GM21529 (cell line): ENCODE measurements at regions not wholly inside any gene's neighbourhood (a gene's known extent, or its start where the extent isn't known, plus 50 kb on each side); places are given as distances from the start of the nearest gene placed in this dataset.

Experiments
- ATAC-seq: cut with Tn5 transposase; IDR thresholded peaks from one replicate; pipeline ENCODE4 v1.9.1; 2021; ENCODE audit not compliant: unreplicated experiment

DNA sequence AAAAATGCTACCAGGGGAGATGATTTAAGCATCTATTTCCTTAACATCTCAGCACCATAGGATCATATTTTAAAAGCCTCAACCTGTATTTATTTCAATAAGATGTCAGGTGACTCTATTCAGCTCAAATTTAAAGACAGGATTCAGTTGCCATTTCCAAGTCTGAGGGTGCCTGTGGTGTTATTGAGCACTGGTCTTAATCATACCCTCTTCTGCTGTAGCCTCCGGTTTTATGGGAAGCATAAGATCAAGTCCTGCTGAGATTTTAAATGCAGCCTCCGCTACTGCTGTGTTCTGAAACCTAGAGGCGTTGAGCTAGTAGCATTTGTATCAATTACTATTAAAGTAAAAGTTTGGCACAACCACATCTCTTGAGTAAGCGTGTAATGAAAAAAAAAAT is 185.7 kb upstream of the NWD2 start:
- no peak for ATAC-seq

DNA sequence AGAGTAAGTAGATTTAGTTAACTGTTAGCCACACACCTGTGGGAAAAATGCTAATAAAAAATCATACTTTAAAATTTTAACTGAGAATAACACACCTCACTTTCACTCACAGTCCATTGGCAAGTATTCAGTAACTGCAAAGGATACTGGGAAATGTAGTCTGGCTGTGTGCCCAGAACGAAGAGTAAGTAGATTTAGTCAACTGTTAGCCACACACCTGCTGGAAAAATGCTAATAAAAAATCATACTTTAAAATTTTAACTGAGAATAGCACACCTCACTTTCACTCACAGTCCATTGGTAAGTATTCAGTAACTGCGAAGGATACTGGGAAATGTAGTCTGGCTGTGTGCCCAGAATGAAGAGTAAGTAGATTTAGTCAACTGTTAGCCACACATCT is 178.4 kb upstream of the NWD2 start:
- ATAC-seq: no peak

DNA sequence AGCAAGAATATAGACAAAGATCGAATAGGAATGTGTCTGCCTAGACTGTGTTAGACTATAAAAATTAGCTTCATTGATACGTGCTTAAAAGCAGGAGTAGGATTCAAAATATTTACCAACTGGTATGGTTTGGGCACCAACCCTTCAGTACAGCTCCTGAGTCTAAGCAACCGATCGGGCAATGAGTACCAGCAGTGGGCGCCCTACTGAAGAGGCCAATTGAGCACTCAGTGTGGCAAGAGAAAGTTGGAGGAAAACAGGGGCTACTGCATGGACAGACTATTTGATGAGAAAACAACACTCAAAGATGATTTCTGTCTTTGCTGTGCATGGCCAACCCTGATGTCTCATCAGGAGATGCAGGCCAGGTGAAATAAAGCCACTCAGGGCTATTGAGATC is 176.0 kb upstream of the NWD2 start:
- ATAC-seq: no peak

DNA sequence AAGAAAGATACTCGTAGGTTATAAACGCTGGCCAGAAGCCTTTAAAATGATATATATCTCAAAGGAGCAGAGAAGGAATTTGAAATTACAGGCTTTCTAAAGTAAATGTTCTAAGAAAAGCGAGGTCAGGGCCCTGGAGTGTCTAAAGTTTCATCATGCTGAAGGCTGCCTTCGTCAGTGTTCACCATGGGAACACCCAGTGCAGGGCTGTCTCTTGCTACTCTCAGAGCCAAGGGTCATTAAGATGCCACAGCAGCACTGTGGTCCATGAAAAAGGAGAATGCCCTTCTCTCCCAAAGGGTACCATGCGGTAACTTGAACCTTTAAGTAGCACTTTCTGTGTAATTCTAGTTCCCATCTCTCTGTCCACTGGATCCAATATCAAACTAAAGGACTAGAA is 174.5 kb upstream of the NWD2 start:
- no peak for ATAC-seq

DNA sequence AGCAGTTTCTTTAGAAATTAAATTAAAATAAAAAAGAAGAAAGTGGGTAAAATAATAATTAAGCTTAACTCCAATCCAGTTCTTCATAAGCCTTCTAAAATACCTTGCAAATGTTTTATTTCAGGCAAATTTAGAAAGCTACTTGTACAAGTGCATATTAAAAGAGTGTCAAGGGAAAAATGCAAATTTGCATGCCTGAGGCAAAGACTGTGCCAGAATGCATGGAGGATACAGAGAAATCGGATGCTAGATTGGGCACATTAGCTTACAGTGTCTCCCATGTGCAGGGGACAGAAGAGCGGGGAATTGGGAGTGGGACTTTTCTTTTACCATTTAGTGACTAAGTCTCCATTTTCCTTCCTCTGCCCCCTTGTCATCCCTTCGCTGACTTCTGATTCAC is 173.0 kb upstream of the NWD2 start:
- no peak for ATAC-seq

DNA sequence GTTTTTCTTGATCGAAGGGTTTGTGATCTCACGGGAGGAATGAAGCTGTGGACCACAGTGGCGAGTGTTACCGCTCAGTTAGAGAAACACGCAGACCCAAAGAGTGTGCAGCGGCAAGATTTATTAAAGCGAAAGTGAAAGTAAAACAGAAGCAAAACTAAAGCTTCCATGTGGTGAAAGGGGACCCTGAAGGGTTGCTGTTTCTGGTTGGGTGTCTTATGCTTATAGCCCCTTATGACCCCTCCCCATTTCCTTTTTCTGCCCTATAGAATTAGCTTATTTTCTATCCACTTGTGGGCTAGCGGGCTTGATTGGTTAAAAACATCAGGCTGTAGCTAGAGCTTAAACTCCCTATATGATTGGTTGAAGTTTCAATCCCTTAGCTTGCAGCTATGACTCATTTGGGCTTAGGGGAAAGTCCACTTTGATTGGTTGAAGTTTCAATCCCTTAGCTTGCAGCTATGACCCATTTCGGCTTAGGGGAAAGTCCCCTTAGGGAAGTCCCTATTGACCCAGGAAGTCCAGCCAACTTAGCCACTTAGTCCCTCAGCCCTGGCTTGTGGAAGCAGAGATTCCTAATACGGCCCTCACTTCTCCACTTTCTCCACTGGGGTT is 171.2 kb upstream of the NWD2 start:
- no peak for ATAC-seq

DNA sequence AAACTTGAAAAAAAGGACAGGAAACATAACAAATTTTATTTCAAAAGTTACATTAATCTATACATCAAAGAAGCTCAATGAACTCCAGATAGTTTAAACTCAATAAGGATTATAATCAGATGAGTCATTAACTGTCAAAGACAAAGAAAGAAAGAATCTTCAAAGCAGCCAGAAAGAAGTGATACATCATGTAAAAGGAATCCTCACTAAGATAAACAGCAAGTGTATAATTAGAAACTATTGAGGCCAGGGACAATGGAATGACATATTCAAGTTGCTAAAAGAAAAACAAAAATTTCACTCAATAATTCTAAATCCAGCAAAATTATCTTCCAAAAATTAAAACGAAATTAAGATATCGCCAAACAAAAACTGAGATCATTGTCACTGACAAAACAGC is 161.6 kb upstream of the NWD2 start:
- no peak for ATAC-seq

DNA sequence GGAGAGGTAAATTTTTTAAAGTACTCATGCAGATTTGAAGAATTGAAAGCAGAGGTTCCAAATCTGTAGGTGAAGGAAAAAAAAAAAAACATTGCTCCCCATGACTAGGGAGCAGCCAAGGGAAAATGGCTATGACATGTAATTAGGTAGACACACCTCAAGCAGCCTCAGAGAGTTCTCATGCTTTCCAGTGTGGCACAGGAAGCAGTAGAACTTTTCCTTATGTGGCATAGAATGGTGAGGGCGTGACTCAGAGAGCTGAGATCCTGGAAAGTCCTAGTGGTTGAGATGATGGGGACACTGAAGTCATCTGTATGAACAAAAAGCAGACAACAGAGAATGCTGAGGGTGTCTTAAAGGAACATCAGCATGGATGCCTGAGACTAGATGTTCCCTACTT is 148.6 kb upstream of the NWD2 start:
- no peak for ATAC-seq

DNA sequence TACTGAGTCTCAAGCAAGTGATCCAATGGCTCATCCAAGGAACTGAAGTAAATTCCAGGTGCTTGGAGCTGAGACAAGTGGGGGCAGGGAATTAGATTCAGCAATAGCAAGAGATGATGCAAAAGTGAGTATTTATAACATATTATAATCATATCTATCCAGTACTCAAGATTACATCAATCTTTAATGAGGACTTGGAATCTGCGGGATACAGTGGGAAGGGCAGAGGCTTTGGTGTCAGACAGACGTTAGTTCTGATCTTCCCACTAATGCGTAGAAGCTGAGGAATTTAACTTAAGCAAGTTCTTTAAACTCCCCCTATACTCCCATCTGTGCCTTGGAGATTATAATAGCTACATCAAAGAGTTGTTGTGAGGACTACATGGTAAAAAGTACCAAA is 143.4 kb upstream of the NWD2 start:
- no peak for ATAC-seq

DNA sequence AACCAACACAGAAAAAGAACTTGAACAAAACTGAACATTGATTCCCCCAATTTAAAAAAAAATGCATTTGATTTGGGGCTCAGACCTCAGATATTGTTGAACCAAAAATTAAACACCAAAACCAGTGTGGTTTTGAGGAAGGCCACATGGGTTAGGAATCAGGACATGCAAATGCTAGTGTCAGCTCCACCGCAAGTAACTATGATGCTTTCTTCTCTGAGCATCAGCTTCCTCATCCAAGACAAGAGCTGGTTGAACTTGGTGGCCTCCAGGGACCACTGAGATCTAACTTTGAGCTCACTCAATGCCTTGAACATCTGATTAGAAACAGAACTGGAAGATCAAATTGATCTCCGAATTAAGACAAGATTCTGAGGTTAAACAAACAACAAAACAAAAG is 142.9 kb upstream of the NWD2 start:
- ATAC-seq: no peak

DNA sequence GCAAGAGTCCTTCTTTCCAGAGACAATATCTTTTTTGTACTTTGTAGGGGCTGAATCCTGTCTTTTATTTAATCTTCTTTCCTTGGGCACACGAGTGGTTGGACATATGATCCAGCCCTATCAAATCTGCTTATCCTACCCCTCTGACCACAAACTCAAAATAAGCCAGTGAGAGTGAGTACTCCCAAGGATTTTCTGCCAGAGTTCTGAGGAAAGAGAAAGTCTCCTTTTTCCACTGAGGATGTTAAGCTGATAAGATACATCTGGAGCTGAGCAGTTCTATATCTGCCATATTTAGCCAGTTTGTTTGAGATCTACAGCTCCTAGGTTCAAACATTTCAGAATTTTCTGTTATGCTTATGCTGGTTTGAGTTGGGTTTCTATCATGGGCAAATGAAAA is 134.8 kb upstream of the NWD2 start:
- ATAC-seq: no peak

DNA sequence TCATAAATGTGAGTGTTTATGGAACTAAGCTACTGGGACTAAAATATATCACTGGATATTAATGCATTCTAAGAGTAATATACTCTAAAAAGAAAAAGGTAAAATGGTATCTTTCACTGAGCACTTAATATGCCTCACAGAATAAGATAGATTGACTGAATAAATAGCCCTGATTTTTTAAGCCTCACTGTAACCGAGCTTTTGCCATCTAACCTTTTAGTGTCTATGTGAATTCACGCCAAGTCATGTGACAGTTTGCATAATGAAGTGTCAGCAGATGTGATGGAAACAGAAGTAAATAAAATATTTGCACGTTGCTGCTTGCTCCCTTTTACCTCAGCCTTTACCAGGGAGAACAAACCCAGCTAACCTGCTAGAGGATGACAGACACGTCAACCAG is 119.7 kb upstream of the NWD2 start:
- ATAC-seq: no peak

DNA sequence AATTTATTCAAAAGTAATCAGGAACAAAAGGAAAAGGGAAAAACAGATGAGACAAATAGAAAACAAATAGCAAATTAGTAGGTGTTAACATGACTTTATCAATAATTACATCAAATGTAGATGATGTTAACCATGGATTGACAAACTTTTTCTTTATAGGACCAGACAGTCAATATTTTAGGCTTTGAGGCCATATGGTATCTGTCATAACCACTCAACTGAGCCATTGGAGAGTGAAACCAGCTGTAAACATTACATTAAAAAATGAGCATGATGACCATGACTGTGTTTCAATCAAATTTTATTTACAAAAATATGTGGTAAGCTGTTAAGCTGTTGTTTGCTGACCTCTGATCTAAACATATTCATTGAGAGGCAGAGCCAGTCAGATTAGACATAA is 118.5 kb upstream of the NWD2 start:
- ATAC-seq: no peak

DNA sequence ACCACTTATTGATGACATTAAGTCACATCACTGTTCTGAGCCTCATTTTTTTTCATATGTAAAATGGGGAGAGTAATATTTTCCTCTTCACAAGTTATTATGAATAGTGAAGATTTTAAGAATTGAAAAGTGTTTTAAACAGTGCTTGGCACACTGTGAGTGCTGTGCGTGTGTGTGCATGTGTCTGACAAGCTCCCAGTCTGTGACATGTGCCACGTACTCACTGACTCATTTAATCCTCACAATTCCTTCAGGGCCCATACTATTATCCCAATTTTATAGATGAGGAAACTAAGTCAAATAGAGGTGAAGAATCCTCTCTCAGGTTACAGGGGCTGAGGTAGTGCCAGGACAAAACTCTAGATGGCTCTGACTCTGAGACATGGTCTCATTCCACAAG is 114.1 kb upstream of the NWD2 start:
- no peak for ATAC-seq

DNA sequence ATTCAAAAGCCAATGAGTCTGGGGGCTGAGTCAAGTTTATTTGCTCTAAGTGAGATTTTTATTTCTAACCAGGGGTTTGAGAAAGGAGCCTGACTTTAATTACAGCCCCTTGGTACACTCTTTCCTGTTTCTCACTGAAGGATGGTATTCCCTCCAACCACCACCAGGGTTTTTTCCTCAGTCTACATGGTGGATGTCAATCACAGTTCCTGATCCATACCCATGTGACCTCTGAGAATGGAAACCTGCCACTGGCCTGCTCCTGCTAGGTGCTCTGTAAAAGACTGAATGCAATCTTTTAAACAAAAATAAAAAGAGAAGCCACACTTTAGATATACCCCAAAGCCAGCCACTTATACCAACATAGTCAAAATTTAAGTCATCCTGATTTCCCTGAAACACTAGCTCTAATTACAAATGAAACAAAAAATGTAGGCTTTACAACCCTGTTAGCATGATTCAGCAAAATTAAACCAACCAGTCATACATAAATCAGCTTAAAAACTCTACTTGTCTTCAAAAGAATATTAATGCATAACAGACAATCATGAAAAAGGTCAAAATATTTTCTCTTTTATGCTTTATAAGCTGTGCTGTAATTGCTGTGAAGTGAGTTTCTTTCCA is 112.1 kb upstream of the NWD2 start:
- peak; percentile 45 for ATAC-seq

DNA sequence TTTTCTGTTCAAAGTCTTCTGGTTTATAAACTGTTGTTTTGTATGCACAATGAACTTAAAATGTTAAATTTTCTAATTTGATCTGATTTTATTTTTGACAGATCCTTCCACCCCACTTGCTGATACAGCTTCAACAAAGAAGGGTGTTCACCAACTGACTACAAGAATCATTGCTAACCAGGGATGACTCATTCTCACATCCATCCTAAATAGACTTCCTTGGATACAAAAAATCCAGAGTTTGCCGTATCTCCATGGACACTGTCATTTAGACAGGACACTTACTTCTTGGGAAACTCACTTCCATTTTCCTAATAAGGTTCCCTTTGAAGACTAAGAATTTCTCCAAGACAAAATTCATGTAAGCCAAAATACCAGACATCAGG is 111.6 kb upstream of the NWD2 start:
- ATAC-seq: no peak

DNA sequence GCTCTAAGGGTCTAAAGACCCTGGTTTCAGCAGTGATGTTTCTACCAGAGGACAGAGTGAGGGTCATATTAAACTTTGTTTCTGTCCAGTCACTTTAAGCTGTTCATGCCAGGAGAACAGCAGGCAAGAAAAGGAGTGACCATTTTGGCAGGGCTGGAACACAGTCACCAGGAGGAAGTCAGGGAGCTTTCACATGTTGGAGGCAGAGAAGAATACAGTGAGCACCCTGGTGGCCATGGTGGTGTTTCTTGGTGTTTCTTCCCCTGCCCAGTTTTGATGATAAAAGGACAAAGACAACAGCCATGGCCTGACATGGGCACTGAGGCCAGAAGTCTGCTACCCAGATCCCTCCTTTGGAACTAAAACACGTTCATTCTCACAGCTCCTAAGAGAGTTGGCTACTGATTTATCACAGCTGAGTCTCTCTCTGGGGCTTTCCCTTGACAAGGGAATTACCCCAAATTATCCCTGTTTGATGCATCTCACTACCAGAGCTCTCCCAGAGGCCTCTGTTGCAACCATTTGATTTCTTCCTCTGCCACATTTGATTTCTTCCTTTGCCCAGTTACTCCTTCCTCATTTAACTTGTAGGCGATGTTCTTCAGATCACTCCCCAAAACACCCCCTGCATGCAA is 106.4 kb upstream of the NWD2 start:
- peak; percentile 85 for ATAC-seq

DNA sequence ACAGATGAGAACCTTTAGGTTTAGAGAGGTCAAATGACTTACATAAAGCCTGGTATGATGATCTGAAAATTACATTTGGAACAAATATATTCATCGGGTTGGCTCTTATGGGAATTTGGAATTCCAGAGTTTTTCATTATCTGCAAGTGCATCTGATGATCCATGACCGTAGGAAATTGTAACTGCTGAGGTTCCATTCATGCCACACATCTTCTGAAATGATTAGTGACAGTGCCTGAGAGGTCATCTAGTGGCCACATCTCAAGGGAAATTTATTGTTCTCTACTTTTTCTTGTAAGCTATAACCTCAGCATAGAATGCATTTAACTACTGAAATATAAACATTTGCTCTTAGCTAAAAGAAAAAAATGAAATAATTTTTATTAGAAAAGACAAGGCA is 105.8 kb upstream of the NWD2 start:
- peak; percentile 54 for ATAC-seq

DNA sequence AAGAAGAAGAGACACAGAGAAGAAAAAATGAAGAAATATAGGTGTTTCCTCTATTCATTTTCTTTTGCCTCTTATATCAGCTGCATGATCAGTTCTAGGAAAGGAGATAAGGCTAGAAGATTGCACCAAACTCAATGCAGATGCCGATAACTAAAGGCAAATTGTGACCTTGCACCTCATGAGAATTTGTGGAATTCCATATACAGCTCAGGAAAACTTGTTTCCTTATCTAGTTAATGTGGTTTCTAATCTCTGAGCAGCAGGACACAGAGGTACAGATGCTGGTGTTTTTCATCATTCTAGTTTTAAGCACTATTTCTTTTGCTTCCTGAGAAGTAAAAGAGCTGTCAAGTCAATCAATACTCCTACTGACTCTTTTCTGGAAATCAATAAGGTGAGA is 104.6 kb upstream of the NWD2 start:
- ATAC-seq: no peak

DNA sequence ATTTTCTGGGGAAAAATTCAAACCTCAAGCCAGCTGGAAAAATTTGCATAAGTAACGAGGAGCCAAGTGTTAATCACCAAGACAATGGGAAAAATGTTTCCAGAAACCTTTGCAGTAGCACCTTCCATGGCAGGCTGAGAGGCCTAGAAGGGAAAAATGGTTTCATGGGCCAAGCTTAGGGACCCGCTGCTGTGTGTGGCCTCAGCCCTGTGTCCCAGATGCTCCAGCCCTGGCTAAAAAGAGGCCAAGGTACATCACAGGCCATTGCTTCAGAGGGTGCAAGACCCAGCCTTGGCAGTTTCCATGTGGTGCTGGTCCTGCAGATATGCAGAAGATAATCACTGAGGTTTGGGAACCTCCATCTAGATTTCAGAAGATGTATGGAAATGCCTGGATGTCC is 98.3 kb upstream of the NWD2 start:
- no peak for ATAC-seq

DNA sequence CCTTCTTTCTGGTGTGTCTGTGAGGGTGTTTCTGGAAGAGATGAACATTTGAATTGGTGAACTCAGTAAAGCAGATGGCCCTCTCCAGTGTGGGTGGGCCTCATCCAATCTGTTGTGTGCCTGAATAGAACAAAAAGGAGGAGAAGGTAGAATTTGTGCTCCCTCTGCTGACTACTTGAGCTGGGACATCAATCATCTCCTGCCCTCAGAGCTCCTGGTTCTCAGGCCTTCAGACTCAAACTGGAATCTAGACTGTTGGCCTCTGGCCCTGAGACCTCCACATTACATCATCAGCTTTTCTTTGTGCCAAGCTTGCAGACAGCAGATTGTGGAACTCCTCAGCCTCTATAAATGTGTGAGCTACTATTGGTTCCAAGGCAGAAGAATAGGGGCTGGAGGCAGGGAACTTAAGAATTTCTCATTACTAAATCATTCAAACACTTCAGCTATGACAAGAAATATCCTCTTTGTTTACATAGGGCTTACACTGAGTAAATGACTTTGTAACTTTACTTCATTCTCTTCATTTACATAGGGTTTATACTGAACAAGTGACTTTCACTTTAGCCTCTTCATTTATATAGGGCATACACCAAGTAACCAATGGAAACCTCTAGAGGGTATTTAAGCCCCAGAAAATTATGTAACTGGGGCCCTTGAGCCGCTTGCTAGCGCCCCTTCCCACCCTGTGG is 86.9 kb upstream of the NWD2 start:
- ATAC-seq: no peak

DNA sequence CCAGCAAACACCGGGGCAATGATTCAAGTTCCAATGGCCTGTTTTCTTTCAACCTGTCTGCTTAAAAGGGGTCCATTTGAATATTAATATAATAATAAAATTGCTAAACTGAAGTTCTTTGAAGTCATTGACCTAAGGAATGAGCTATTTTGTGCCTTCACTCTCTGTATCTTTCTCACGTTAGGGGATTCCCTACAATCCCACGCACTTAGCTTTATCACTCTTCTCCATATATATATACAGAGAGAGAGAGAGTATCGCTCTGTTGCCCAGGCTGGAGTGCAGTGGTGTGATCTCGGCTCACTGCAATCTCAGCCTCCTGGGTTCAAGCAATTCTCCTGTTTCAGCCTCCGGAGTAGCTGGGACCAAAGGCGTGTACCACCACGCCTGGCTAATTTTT is 83.9 kb upstream of the NWD2 start:
- no peak for ATAC-seq
